Coronary artery (tissue), 2 donors: ENCODE measurements at regions not wholly inside any gene's neighbourhood (a gene's known extent, or its start where the extent isn't known, plus 50 kb on each side); places are given as distances from the start of the nearest gene placed in this dataset.

Experiments
- DNase-seq: peaks from one replicate; pipeline ENCODE4 v3.0.0-alpha.2; 2017; ENCODE audit warnings: low spot score
- H3K27ac ChIP-seq, 2 donors: fragments of 200-600 bp; sonication (generic); one replicate each; pipeline ENCODE4 v1.5.1; 2016 to 2019
- H3K4me3 ChIP-seq: fragments of 200-600 bp; sonication (generic); 2 replicates; pipeline ENCODE4 v1.5.1; 2016; ENCODE audit warnings: mild to moderate bottlenecking, moderate library complexity
- CTCF ChIP-seq: fragments of 200-600 bp; sonication (generic); IDR thresholded peaks from one replicate; pipeline ENCODE4 v1.5.1; 2019; ENCODE audit warnings: antibody characterized with exemption

GRCh38 chr10:9211228-9211627 is 1156.7 kb downstream of the GATA3 start:
- H3K4me3 ChIP-seq, result no peak overlapping the region
- TF ChIP-seq CTCF, result no peak
- H3K27ac ChIP-seq, result no peak overlapping the region
- no peak for DNase-seq

GRCh38 chr10:9214618-9215017 is 1160.1 kb downstream of the GATA3 start:
- TF ChIP-seq CTCF, result no peak
- DNase-seq, result no peak
- Histone ChIP-seq H3K4me3 (no peak overlapping the region), H3K27ac (no peak overlapping the region)

GRCh38 chr10:9215121-9215520 is 1160.6 kb downstream of the GATA3 start:
- Histone ChIP-seq H3K27ac (no peak overlapping the region), H3K4me3 (no peak overlapping the region)
- TF ChIP-seq CTCF, result no peak
- no peak for DNase-seq

GRCh38 chr10:9219860-9220259 is 1165.4 kb downstream of the GATA3 start:
- TF ChIP-seq CTCF, result no peak
- DNase-seq, result no peak
- H3K27ac ChIP-seq, result no peak overlapping the region
- H3K4me3 ChIP-seq, result no peak overlapping the region

- no peak overlapping the region for H3K4me3 ChIP-seq
- DNase-seq, result no peak
- H3K27ac ChIP-seq, result no peak overlapping the region
- TF ChIP-seq CTCF, result no peak
Observed at GRCh38 chr10:9222917-9223316, 1168.4 kb downstream of the GATA3 start.

- no peak for DNase-seq
- no peak overlapping the region for H3K27ac ChIP-seq
- no peak for TF ChIP-seq CTCF
- H3K4me3 ChIP-seq, result no peak overlapping the region
Observed at GRCh38 chr10:9227679-9228365, 1173.3 kb downstream of the GATA3 start.

- no peak for TF ChIP-seq CTCF
- Histone ChIP-seq H3K4me3 (no peak overlapping the region), H3K27ac (no peak overlapping the region)
- DNase-seq, result no peak
Observed at GRCh38 chr10:9228771-9229170, 1174.3 kb downstream of the GATA3 start.
